Mammary epithelial cell (primary cell): ENCODE measurements at regions not wholly inside any gene's neighbourhood (a gene's known extent, or its start where the extent isn't known, plus 50 kb on each side); places are given as distances from the start of the nearest gene placed in this dataset.

Experiments
- CTCF ChIP-seq, 2 donors: IDR thresholded peaks in 1 of 2; conservative IDR thresholded peaks in 1 of 2; 2 replicates each; pipeline ENCODE4 v1.5.1; 2011 to 2012; ENCODE audit warnings: inconsistent platforms in 2 of 2, low read length in 2 of 2, mild to moderate bottlenecking in 2 of 2, control low read depth in 1 of 2, low read depth in 1 of 2; ENCODE audit not compliant: insufficient read depth in 1 of 2; ENCODE audit errors: extremely low read depth in 1 of 2
- EZH2 ChIP-seq: IDR thresholded peaks from 2 replicates; pipeline ENCODE4 v1.6.1; 2012; ENCODE audit warnings: low read length, inconsistent platforms, borderline replicate concordance

GRCh38 chr5:63111891-63112290 is 533.3 kb downstream of the LRRC70 start:
- TF ChIP-seq CTCF (conservative IDR thresholded peaks at IDR 0.05 in 1 of 2, IDR thresholded peaks at IDR 0.05 in 1 of 2; ENCODE audit: extremely low read depth in 1 of 2, insufficient read depth in 1 of 2, low read depth in 1 of 2, low read length in 2 of 2), result no peak
- no peak for TF ChIP-seq EZH2
